GM21786 (cell line): ENCODE measurements at regions not wholly inside any gene's neighbourhood (a gene's known extent, or its start where the extent isn't known, plus 50 kb on each side); places are given as distances from the start of the nearest gene placed in this dataset.
"Not testable (repeated sequence)": the region's sequence is repeated elsewhere in the genome, so short reads cannot be mapped to it uniquely, and the experiment has no call there.

Source experiments
- ATAC-seq: cut with Tn5 transposase; IDR thresholded peaks from one replicate; pipeline ENCODE4 v1.9.1; 2021; ENCODE audit not compliant: unreplicated experiment

DNA sequence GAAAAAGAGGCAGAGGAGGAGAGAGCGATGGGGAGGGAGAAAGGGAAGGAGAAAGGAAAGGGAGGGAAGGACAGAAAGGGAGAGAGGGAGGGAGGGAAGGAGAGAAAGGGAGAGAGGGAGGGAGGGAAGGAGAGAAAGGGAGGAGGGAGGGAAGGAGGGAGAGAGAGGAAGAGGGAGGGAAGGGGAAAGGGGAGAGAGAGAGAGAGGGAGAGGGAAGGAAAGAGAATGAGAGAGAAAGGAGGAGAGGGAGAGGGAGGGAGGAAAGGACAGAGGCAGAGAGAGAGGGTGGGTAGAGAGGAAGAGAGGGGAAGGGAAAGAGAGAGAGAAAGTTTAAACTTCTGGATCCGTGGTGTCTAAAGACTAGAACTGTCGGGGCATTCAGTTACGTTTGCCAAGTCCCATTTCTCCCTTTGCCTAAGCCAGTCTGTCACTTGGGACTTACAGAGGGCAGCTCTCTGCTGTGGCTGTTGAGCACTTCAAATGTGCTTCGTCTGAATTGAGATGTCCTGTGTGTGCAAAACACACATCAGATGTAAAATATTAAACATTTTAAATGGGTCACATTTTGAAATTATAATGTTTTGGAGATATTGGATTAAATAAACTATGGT, 62.6 kb downstream of the PLXNA1 start:
- no peak for ATAC-seq

DNA sequence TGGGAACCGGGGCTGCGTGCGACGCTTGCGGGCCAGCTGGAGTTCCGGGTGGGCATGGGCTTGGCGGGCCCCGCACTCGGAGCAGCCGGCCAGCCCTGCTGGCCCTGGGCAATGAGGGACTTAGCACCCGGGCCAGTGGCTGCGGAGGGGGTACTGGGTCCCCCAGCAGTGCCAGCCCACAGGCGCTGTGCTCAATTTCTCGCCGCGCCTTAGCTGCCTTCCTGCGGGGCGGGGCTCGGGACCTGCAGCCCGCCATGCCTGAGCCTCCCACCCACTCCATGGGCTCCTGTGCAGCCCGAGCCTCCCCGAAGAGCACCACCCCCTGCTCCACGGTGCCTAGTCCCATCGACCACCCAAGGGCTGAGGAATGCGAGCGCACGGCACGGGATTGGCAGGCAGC, 63.8 kb downstream of the PLXNA1 start:
- not testable (repeated sequence) for ATAC-seq

DNA sequence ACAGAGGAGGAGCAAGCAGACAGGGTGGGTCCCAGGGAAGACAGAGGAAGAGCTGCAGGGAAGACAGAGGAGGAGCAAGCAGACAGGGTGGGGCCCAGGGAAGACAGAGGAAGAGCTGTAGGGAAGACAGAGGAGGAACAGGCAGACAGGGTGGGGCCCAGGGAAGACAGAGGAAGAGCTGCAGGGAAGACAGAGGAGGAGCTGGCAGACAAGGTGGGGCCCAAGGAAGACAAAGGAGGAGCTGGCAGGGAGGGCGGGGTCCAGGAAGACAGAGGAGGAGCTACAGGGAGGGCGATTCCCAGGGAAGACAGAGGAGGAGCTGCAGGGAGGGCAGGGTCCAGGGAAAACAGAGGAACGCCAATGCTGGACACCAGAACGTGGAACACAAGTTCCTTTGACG, 66.5 kb downstream of the PLXNA1 start:
- ATAC-seq: no peak

DNA sequence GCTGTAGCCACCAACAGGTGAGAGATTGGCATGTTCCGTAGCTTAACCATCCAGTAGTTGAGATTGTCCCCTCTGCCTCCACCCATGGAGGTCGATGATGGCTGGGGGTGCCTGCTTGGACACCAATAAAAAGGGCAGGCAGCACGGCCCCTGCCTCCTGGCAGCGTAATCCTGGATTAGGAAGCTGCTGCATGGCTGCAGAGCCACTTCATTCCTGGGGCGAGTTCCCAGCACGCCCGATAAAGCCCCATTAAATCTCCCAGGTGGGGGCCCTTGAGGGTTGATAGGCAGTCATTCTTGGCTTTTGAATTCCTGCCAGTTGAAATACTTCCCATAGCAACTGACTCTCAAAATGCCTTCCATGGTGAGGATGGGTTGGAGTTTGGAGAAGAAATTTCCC, 67.8 kb downstream of the PLXNA1 start:
- ATAC-seq: no peak

DNA sequence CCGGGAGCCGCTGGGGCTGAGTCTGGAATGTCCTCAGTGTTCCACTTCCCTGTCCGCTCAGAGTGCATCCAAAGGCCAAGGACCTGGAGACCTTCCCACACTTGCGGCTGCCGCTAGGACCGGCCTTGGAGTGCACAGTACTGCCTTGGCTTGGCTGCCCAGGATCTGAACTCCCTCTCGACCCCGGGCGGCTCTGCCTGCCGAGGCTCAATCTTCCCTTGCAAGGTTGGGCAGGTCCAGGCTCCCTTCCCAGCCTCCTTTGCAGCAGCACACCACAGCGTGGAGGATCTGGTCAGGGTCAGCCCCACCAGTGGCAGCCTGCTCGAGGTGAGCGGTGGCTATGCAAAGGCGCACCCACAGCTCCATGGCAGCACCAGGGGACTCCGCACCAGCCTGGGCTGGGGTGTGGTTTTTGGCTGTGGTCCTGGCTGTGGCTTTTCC, 69.2 kb downstream of the PLXNA1 start:
- no peak for ATAC-seq

DNA sequence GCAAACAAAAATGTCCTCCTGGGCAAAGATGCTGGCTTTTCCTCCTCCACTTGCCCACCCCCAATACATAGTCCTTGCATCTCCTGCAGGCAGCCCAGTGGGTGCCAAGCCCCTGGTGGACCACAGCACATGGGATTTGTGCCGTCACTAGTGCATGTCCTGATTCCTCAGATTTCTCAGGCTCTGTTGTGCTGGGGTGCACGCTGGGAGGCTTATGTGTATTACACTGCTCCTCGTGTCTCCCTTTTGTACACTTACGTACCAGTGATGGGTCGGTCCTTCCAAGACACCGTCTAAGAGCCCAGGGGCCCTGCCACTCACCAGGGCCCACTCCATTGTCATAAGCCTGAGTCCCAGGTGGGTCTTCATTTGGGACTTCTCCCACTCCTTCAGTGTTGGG, 70.1 kb downstream of the PLXNA1 start:
- ATAC-seq: no peak

DNA sequence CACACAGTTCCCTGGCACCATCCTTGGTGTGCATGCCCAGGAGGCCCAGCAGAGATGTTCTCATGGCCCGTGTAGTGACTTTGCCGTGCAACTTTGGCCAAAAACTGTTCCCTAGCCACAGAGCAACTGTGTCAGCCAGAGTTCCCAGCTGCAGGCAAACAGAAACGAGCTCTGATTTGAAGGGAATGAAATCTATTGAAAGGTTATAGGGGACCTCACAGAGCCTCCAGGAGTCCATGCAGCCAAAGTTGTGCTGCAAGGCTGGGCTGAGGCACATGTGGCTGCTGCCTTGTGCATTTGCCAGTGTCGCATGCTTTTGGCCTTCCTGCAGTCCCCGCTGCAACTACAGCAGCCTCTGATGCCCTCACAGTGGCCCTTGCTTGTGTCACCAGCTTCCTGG, 70.5 kb downstream of the PLXNA1 start:
- ATAC-seq: no peak

DNA sequence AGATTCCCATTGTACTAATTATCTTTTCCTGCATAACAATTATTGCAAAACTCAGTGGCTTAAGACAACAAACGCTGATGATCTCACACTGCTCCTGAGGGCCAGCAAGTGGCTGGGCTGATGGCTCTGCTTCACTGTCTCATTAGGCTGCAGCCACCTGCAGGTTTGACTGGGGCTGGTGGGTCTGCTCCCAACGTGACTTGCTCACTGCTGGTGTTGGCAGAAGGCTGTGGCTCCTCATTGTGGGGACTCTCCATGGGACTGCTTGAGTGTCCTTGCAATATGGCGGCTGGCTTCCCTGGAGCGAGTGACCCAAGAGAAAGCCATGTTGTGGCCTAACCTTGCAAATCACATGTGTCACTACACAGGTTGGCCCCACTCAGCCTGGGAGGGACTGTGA, 71.1 kb downstream of the PLXNA1 start:
- ATAC-seq: no peak

DNA sequence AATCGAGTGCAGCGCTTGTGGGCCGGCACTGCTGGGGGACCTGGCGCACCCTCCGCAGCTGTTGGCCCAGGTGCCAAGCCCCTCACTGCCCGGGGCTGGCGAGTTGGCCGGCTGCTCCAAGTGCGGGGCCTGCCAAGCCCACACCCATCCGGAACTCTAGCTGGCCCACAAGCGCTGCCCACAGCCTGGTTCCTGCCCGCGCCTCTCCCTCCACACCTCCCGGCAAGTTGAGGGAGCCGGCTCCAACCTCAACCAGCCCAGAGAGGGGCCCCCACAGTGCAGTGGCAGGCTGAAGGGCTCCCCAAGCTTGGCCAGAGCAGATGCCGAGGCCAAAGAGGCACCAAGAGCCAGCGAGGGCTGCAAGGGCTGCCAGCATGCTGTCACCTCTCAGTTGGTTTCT, 73.4 kb downstream of the PLXNA1 start:
- no peak for ATAC-seq

DNA sequence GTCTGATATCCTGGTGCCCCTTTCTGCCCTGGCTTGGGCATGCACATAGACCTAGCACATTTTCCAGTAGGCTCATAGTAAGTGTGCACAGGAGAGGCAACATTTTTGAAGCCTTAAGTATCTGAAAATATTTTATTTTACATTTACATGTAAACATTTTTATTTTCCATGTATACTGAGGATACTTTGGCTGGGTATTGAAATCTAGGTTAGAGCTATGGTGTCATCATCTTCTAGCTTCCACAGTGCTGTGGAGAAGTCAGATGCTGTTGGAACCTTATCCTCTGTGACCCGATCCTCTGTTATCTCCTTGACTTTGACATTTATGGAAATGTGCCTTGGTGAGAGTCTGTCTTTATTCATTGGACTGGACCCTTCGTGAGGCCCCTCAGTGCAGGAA, 74.1 kb downstream of the PLXNA1 start:
- ATAC-seq: no peak

DNA sequence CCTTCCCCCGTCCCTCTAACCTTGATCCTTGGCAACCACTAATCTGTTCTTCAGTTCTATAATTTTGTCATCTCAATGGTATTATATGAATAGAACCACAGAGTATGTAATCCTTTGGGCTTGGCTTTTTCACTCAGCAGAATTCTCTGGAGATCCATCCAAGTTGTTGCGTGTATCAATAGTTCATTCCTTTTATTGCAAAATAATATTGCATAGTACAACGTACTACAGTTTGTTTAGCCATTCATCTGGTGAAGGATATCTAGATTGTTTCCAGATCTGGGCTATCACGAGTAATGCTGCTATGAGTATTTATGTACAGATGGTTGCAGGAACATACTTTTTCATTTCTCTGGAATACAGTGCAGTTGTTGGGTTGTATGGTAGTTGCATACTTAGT, 76.2 kb downstream of the PLXNA1 start:
- no peak for ATAC-seq

DNA sequence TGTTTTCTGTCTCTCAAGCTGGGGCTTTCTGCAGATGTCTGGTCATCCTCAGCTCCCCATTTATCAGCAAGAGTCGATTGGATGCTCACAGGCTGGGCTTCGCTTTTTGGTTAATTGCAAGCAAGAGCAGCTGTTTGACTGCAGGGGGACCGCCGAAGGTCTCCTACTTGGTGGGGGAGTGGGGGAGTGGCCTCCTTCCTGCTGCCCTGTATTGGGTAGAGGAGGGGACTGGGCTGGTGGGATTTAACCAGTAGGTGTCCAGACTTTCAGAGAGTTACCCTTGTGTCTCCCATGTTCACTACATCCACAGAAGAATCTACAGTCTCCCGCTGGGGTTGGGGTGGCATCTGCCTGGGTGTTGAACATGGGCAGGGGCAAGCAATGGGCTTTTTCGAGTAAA, 78.7 kb downstream of the PLXNA1 start:
- ATAC-seq: no peak

DNA sequence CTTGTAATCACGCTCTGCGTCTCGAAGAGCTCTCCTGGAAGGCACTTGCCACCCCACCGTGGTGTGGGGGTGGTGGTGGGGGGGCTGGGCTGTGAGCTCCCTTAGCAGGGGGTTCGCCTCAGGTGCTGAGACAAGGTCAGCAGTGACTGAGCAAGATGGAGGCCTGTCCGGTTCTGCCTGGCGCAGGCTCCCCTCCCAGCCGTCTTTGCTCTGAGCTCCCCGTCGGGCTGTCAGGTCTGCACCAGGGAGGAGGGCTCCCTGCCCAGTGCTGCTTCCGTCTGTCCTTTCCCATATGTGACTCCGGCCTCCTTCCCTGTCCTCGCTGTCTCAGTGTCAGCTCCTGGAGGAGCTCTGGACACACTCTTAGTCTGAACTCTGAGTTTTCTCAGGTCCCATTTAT, 80.0 kb downstream of the PLXNA1 start:
- ATAC-seq: no peak

DNA sequence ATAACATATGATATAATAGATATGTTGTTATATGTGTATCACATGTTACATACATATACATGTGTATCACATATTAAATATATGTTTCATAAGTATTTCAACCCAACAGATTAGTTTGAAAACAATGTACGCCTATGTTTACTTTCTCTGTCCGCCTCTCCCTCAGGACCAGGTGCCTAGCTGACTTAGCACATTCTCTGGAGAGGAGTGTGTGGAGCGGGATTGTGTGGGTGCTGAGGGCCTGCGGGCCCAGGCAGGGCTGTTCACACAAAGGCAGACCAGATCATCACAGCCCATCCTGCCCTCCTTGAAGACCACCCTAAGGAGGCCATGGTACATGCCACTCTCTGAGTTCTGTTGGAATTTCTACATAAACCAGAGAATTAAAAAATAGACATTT, 81.0 kb downstream of the PLXNA1 start:
- ATAC-seq: no peak

DNA sequence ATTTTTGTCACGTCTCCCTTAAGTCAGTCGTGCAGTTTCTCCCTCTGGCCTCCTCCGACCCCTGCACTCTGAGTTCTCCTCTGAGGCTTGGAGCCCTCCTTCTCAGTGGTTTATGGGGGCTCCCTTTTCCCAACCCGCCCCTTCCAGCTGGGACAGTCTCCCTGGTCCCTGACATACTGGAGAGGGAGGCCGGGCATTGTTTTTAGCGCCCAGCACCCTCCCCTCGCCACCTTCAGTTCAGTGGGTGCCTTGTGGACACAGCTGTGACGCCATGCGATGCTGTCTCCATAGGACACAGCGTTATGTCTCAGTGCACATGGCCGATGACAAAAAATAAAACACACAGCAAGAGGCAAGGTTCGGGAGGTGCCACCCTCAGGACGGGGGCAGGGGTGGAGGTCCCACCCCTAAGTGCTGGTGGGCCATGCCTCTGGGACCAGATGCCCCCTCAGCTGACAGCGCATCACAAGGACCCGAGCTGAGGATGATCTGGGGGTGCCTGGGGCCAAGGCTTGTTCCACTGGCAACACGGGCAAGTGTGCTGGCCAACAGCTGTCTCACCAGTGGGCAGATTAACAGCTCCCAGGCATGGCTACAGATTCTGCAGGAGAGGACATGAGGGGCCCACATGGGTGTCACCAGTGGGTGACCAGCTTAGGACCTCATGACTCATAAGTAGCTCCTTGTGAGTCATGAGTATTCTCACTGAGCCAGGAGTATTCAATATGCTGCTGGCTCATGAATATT, 81.6 kb downstream of the PLXNA1 start:
- ATAC-seq: no peak

DNA sequence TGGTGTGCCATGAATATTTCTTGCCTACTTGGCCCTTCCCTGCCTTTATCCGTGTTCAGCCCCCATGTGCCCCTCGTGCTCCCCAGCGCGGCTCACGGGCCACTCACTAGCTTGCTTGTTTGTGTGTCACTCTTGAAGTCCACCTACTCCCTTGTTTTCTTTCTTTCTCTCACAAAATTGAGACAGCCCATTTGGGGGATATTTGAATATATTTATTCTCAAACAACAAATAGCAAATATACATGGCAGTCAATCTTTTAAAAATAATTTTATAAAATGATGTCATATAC, 82.2 kb downstream of the PLXNA1 start:
- no peak for ATAC-seq

DNA sequence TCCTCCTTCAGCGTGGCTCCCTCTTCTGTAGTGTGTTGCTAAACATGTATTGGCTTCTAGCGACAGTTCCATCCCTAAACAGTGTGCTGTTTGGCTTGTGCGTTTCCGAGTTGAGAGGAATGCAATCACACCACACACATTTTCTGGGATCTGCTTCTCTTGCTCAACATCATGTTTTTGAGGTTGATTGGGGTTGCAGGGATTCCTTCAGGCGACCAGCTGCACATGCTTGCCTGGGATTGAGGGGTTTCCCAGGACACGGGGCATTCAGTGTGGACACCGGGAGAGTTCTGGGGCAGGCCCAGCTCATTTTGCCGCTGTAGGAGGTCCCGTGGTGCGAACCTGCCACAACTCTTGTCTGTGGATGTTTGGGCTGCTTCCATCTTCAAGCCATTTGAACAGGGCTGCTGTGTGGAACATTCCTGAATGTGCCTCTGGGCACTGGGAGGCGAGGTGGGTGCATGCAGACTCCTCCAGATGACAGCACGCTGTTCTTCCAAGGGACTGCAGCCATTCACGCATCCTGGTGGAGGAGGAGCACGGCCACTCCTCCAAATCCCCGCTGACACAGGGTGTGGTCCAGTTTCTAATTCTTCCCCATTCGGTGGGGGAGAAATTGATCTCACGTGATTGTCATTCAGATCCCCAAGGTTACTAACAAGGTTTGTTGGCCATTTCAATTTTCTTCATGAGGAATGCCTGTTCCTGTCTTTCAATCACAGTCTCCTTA, 82.8 kb downstream of the PLXNA1 start:
- ATAC-seq: no peak

DNA sequence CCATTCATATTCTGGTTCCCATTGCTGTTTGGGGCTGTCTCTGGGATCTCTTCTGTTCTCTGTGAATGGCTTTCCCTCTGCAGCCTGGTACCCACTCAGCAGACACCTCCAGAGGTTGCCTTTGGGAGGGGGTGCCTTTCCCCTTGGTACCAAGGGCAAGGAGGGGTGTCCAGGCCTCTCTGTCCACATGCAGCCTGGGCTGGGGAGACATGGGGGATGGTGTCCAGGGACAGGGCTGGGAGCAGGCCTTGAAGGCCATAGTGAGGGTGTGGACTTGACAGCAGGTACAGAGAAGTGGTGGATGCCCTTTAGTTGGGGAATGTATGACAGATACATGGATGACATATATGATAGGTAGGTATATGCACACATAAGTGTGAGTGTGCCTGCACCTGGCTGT, 83.7 kb downstream of the PLXNA1 start:
- ATAC-seq: no peak

DNA sequence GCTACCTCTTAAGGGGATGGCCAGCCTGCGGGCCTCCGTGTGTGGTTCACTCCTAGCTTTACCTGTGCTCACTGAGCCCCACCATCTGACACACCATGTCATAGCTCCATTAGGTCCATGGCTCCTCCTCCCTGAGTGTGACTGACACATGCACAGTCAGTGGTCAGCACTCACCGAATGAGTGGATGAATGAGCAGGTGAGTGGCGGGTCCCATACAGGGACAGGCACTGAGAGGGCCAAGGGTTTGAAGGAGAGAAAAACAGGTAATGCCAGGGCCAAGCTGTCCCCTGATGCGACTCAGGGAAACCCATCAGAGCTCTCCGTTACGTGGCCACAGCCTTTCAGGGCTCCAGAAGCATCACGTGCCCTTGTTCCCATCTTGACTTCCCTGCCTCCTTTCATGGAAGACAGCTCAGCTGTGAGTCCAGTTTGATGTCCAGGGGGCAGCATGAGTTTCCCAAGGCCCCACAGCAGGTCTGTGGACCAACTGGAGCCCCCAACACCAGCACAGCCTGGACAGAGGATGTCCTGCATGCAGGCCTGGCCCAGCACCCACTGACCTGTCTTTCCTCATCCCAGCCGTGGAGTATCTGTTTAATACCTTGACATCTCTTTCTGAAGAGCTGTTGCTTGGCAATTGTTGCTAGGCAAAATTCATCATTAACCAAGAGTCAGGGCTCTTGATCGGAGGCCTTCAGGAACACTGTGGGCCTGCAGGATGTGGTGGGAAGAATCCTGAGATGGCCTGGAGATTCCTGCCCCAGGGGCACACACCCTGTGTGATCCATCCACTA, 84.4 kb downstream of the PLXNA1 start:
- ATAC-seq: no peak

DNA sequence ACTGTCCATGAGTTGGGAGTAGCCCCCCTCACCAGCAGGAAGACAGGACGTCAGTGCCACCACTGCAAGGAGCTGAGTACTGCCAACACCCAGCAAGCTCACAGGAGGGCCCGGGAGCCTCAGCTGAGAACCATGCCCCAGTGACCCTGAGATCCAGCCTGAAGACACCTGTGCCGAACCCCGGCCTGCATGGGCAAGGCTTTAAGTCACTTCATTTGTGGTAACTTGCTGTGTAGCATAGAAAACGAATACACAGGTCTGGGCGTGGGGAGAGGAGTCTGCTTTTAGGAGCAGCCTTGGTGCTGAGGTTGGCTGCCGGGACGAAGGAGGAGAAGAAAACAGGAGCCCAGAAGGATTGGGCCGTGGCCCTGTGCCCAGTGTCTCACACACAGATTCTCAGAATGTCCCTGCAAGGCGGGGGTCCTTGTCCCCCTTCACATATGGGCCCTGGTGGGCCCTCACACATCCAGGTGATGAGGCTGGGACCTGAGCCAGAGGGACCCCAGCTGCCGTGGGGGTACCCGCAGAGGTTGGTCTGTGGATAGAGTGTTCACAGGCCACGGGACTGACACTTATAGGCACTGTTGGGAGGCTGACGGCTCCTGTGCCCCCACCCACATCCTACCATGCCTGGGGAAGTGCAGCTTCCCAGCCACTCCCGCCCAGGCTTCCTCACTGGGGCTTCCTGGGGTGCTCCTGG, 85.3 kb downstream of the PLXNA1 start:
- no peak for ATAC-seq

DNA sequence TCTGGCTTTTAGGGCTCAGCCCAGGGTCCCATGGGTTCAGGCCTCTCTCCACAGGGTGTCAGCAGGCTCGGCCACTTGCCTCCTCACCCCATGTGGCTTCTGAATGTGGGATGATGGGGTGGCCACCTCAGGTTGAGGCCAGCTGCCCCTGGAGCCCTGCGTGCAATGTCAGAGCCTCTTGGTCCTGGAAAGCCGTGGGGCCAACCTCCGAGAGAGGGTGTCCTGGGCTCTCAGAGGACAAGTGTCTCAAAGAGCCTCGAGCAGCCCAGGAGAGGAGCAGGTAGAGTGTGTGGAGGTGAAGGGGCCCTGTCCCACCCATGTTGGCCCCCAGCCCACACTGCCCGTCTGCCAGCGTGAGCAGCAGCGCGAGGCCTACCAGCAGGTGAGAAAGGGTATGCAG, 86.0 kb downstream of the PLXNA1 start:
- ATAC-seq: no peak
